Sigmoid colon (tissue), 4 donors: ENCODE measurements at regions not wholly inside any gene's neighbourhood (a gene's known extent, or its start where the extent isn't known, plus 50 kb on each side); places are given as distances from the start of the nearest gene placed in this dataset.

Experiments
- CTCF ChIP-seq, 4 experiments: fragments of 450-650 bp in 3 of 4; fragments of 200-600 bp in 1 of 4; IDR thresholded peaks; one replicate each; pipeline ENCODE4 v1.5.1; 2016 to 2019; ENCODE audit warnings: antibody characterized with exemption in 4 of 4, mild to moderate bottlenecking in 3 of 4, moderate library complexity in 2 of 4
- EP300 ChIP-seq, 4 donors: sonication (generic); formaldehyde crosslinking; IDR thresholded peaks; one replicate each; pipeline ENCODE4 v1.6.1; 2017; ENCODE audit warnings: antibody characterized with exemption in 4 of 4
- POLR2A ChIP-seq, 2 donors: fragments of 450-650 bp; IDR thresholded peaks; one replicate each; pipeline ENCODE4 v1.6.1; 2016; ENCODE audit warnings: antibody characterized with exemption in 2 of 2, mild to moderate bottlenecking in 2 of 2, moderate library complexity in 2 of 2
- POLR2AphosphoS5 ChIP-seq, 4 donors: sonication (generic); formaldehyde crosslinking; IDR thresholded peaks; one replicate each; pipeline ENCODE4 v1.6.1; 2017; ENCODE audit warnings: antibody characterized with exemption in 4 of 4

GRCh38 chr15:47523681-47524475 is 193.4 kb upstream of the SEMA6D start:
- TF ChIP-seq POLR2A (IDR thresholded peaks at IDR 0.05) (no peak), CTCF (IDR thresholded peaks at IDR 0.05) (no peak), POLR2AphosphoS5 (IDR thresholded peaks at IDR 0.05) (no peak), EP300 (IDR thresholded peaks at IDR 0.05) (no peak)
